DND-41 (cell line): ENCODE measurements at regions not wholly inside any gene's neighbourhood (a gene's known extent, or its start where the extent isn't known, plus 50 kb on each side); places are given as distances from the start of the nearest gene placed in this dataset.

Experiments used
- EZH2 ChIP-seq: IDR thresholded peaks from 3 replicates; pipeline ENCODE4 v1.6.1; 2012; ENCODE audit warnings: borderline replicate concordance, low read depth, mild to moderate bottlenecking, moderate library complexity, low read length, inconsistent platforms; ENCODE audit not compliant: severe bottlenecking
- TF ChIP-seq, protein P1 (sequence below): IDR thresholded peaks from 2 replicates; pipeline ENCODE4 v1.5.1; 2012; ENCODE audit warnings: borderline replicate concordance, low read length, moderate library complexity, mild to moderate bottlenecking; ENCODE audit not compliant: poor library complexity, severe bottlenecking; ENCODE audit errors: extremely low read depth

DNA sequence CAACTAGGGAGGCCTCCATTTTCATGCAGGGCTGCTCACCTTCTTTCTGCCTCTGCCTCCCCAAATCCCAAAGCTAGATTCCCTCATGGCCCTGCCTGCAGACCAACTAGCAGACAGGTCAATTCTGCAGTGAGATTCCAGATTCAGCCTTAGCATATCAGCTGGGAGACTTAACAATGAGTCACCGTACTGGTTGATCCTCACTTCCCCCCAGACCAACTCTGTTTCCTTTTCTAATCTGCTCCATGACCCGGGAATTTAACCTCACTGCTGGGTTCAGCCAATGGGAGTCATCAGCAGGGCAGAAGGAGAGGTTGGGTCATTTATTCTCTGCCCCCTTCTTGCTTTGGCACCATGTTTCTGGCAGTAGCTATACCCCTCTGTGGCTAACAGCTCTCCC is 140.6 kb upstream of the GRIK3 start:
- TF ChIP-seq, protein P1, sequence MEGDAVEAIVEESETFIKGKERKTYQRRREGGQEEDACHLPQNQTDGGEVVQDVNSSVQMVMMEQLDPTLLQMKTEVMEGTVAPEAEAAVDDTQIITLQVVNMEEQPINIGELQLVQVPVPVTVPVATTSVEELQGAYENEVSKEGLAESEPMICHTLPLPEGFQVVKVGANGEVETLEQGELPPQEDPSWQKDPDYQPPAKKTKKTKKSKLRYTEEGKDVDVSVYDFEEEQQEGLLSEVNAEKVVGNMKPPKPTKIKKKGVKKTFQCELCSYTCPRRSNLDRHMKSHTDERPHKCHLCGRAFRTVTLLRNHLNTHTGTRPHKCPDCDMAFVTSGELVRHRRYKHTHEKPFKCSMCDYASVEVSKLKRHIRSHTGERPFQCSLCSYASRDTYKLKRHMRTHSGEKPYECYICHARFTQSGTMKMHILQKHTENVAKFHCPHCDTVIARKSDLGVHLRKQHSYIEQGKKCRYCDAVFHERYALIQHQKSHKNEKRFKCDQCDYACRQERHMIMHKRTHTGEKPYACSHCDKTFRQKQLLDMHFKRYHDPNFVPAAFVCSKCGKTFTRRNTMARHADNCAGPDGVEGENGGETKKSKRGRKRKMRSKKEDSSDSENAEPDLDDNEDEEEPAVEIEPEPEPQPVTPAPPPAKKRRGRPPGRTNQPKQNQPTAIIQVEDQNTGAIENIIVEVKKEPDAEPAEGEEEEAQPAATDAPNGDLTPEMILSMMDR, result no peak
- TF ChIP-seq EZH2, result no peak
